ENCODE measurements at regions not wholly inside any gene's neighbourhood (a gene's known extent, or its start where the extent isn't known, plus 50 kb on each side); places are given as distances from the start of the nearest gene placed in this dataset.
"Not testable (repeated sequence)": the region's sequence is repeated elsewhere in the genome, so short reads cannot be mapped to it uniquely, and the experiment has no call there.

DNA sequence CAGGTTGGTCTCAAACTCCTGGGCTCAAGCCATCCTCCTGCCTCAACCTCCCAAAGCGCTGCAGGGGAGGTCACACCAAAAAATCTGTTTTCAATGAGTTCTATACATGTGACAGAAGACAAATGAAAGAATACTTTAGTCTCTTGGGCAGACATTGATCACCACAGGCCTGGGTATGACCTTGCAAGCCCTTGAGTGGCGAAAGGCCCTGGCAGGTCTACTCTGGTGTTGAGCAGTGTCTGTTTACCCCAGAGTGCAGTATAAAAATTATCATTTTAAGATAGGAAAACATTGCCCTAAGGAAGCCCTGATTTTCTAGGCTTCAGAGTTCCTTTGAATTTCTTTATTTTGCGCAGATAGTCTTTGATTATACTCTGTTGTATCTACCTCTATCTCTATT is 61.6 kb upstream of the GBE1 start:
- TF ChIP-seq, protein P1, sequence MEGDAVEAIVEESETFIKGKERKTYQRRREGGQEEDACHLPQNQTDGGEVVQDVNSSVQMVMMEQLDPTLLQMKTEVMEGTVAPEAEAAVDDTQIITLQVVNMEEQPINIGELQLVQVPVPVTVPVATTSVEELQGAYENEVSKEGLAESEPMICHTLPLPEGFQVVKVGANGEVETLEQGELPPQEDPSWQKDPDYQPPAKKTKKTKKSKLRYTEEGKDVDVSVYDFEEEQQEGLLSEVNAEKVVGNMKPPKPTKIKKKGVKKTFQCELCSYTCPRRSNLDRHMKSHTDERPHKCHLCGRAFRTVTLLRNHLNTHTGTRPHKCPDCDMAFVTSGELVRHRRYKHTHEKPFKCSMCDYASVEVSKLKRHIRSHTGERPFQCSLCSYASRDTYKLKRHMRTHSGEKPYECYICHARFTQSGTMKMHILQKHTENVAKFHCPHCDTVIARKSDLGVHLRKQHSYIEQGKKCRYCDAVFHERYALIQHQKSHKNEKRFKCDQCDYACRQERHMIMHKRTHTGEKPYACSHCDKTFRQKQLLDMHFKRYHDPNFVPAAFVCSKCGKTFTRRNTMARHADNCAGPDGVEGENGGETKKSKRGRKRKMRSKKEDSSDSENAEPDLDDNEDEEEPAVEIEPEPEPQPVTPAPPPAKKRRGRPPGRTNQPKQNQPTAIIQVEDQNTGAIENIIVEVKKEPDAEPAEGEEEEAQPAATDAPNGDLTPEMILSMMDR (IDR thresholded peaks at IDR 0.05; ENCODE audit: control insufficient read depth, extremely low read depth, insufficient read depth), result no peak
- no peak for DNase-seq (ENCODE audit: low read depth)
- H3K4me3 ChIP-seq (ENCODE audit: low read depth, low read length), result no peak overlapping the region

DNA sequence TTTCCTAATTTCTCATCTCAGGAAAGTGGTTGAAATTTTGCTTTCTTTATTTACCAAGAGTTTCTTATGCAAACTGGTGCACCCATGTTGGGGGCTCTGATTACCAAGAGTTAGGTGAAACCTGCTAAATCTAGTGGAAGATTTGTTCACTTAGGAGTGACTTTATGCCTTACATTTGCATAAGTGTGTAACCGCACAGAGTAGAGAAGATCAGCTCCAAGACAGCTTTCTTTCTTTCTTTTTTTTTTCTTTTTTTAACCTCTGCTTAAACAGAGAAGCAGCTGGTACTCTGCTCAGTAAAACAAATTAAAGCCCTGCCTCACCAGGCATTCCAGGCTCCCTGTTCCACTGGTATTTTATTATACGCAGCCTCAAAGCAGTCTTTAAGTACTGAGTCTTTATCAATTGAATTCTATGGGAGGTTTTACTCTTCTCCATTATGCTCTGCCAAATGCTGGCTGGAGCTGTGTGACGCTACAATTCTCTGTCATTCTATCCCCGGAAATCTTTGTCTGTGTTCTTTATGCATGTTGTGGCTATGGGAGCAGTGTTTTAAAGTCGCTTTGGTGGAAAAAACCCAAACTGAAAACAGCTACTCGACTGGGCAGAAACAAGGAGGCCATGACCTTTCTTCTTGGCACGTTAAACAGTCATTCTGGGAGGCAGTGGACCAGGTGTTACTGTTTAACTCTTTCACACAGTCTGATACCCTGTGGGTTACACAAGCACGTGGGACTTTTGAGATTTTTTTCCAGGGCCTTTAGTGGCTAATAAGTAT is 55.2 kb upstream of the GBE1 start:
- no peak for DNase-seq (ENCODE audit: low read depth)
- no peak overlapping the region for H3K4me3 ChIP-seq (ENCODE audit: low read depth, low read length)
- TF ChIP-seq, protein P1 (IDR thresholded peaks at IDR 0.05; ENCODE audit: control insufficient read depth, extremely low read depth, insufficient read depth), result no peak

DNA sequence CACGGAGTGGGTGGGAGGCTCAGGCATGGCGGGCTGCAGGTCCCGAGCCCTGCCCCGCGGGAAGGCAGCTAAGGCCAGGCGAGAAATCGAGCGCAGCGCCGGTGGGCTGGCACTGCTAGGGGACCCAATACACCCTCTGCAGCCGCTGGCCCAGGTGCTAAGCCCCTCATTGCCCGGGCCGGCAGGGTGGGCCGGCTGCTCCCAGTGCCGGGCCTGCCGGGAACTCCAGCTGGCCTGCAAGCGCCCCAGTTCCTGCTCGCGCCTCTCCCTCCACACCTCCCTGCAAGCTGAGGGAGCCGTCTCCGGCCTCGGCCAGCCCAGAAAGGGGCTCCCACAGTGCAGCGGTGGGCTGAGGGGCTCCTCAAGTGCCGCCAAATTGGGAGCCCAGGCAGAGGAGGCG is 50.7 kb upstream of the GBE1 start:
- H3K4me3 ChIP-seq (ENCODE audit: low read depth, low read length); DNase-seq (ENCODE audit: low read depth): not testable (repeated sequence)
